GM18520 (cell line): ENCODE measurements at regions not wholly inside any gene's neighbourhood (a gene's known extent, or its start where the extent isn't known, plus 50 kb on each side); places are given as distances from the start of the nearest gene placed in this dataset.

Source experiments
- ATAC-seq: cut with Tn5 transposase; IDR thresholded peaks from one replicate; pipeline ENCODE4 v1.9.1; 2021; ENCODE audit not compliant: unreplicated experiment

GRCh38 chr11:121800731-121801393, 315.2 kb downstream of the BLID start:
- ATAC-seq: no peak

- no peak for ATAC-seq
Measured at GRCh38 chr11:121800240-121800639, 315.8 kb downstream of the BLID start.

- no peak for ATAC-seq
Measured at GRCh38 chr11:121797496-121797895, 318.5 kb downstream of the BLID start.

- no peak for ATAC-seq
Measured at GRCh38 chr11:121795174-121795573, 320.8 kb downstream of the BLID start.

DNA sequence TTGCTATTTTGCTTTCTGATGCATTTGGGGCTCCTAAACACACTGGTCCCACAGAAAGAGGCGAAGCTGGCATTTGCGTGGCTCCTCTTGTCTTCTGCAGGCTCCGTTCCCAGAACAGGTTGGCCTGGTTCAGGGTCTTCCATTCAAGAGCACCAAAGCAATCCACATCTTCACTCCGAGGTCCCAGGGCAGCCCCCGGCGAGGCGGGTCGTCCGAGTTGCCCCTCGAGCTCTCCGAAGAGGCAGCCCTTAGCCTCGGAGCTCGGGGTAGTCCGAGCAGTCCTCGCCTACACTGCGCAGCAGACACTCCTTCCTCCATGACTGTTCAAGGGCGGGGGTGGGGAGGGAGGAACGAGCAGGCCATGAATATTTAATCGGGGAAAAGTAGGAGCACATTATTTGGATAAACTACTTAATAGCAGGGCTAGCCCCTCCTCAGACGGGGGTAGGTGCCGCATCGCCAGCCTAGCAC, 321.3 kb downstream of the BLID start:
- ATAC-seq: no peak

- ATAC-seq: no peak
Measured at GRCh38 chr11:121793916-121794315, 322.1 kb downstream of the BLID start.

DNA sequence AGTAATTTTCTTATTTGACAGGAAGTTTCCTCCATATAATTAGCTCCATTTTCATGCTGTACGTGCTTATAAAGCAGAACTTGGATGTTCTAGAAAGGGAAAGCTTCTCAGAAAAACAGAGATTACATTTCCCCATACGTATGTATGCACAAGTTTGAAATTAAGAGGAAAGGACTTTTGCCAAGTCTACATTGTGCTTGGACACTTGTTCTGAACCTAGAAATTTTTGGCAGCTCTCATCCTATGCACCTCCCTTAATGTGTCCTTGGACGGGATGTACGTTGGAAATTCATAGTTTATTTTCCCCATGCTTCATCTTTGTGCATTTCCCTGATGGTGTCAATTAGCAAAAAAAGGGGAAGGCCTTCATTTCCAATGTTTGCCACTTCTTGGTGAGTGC, 322.7 kb downstream of the BLID start:
- ATAC-seq: no peak

- ATAC-seq: no peak
Measured at GRCh38 chr11:121792185-121792584, 323.8 kb downstream of the BLID start.

DNA sequence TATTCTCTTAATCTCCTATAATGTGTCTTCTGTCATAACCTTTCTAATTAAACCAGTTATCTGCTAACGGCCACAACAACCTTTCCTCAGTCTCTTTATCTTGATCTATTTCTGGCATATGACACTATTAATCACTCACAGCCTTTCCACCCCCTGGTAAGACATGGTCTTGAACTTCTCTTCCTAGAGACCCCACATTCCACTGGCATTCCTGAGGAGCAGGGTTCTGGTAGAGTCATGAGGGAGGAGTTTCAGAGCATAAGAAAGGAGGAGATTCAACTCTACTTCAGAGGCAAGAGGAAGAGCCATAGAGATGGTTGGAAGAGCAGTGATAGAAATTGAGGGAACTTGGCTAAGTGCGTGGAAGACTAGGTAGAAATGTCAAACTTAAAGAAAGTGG, 325.6 kb downstream of the BLID start:
- no peak for ATAC-seq

- ATAC-seq: no peak
Measured at GRCh38 chr11:121780971-121781370, 328.2 kb upstream of the SORL1-AS1 start.

- ATAC-seq: no peak
Measured at GRCh38 chr11:121777056-121777455, 324.3 kb upstream of the SORL1-AS1 start.

GRCh38 chr11:121775276-121775675, 322.5 kb upstream of the SORL1-AS1 start:
- ATAC-seq: no peak

GRCh38 chr11:121773076-121773475, 320.3 kb upstream of the SORL1-AS1 start:
- ATAC-seq: no peak

GRCh38 chr11:121770939-121771595, 318.3 kb upstream of the SORL1-AS1 start:
- no peak for ATAC-seq

GRCh38 chr11:121769191-121769590, 316.4 kb upstream of the SORL1-AS1 start:
- ATAC-seq: no peak

GRCh38 chr11:121767433-121767832, 314.7 kb upstream of the SORL1-AS1 start:
- ATAC-seq: no peak

GRCh38 chr11:121766991-121767390, 314.2 kb upstream of the SORL1-AS1 start:
- no peak for ATAC-seq

- ATAC-seq: no peak
Measured at GRCh38 chr11:121766166-121766565, 313.4 kb upstream of the SORL1-AS1 start.

DNA sequence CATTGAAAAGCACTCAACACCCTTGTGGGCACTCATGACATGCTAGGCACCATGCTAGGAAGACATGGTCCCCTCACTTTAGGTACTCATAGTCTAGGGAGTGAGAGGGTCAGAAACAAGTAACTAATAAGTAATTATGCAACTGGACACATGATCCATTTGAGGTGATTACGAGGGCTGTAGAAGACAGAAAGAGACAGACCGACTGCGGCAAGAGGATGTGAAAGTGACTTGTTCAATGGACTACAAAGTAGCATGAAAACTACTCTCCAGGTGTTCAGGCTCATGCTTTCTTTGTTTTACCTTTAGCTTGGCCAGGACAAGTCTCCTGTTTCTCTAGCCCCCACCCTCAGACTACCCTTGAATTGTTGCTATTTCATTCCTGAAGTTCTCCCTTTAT, 310.8 kb upstream of the SORL1-AS1 start:
- peak; percentile 54 for ATAC-seq

- ATAC-seq: no peak
Measured at GRCh38 chr11:121762820-121763219, 310.1 kb upstream of the SORL1-AS1 start.

GRCh38 chr11:121761186-121761585, 308.4 kb upstream of the SORL1-AS1 start:
- no peak for ATAC-seq

GRCh38 chr11:121757480-121758125, 304.8 kb upstream of the SORL1-AS1 start:
- ATAC-seq: no peak
